H9 (cell line): ENCODE measurements at regions not wholly inside any gene's neighbourhood (a gene's known extent, or its start where the extent isn't known, plus 50 kb on each side); places are given as distances from the start of the nearest gene placed in this dataset.
A peak's percentile ranks its signal among the peaks of the same experiment; 100 is the strongest.

Source experiments
- DNase-seq: peaks from one replicate; pipeline ENCODE4 v3.0.0-alpha.2; 2017
- H2AFZ ChIP-seq: one replicate; pipeline ENCODE4 v1.6.1; 2013; ENCODE audit warnings: mild to moderate bottlenecking, low read length, control low read depth, moderate library complexity
- H2AK5ac ChIP-seq: 2 replicates; pipeline ENCODE4 v1.6.1; 2013; ENCODE audit warnings: low read length, control low read depth, mixed read lengths; ENCODE audit not compliant: insufficient read length
- H2BK120ac ChIP-seq: one replicate; pipeline ENCODE4 v1.6.1; 2013; ENCODE audit warnings: low read depth, mild to moderate bottlenecking, low read length, control low read depth, inconsistent platforms; ENCODE audit not compliant: poor library complexity, severe bottlenecking
- H2BK12ac ChIP-seq: 2 replicates; pipeline ENCODE4 v1.6.1; 2013; ENCODE audit warnings: low read length, control low read depth, mixed read lengths, low read depth; ENCODE audit not compliant: insufficient read length
- H2BK15ac ChIP-seq: 2 replicates; pipeline ENCODE4 v1.6.1; 2013; ENCODE audit warnings: low read depth, low read length, control low read depth
- H2BK20ac ChIP-seq: one replicate; pipeline ENCODE4 v1.6.1; 2013; ENCODE audit warnings: low read depth, mild to moderate bottlenecking, low read length, control low read depth, inconsistent platforms; ENCODE audit not compliant: poor library complexity, severe bottlenecking
- H2BK5ac ChIP-seq: 2 replicates; pipeline ENCODE4 v1.6.1; 2013; ENCODE audit warnings: low read length, control low read depth, mixed read lengths; ENCODE audit not compliant: insufficient read length
- H3K14ac ChIP-seq: 2 replicates; pipeline ENCODE4 v1.6.1; 2013; ENCODE audit warnings: low read length, control low read depth; ENCODE audit not compliant: insufficient read depth
- H3K18ac ChIP-seq: 2 replicates; pipeline ENCODE4 v1.6.1; 2013; ENCODE audit warnings: low read depth, mild to moderate bottlenecking, mixed read lengths, low read length, control low read depth; ENCODE audit not compliant: insufficient read length
- H3K23ac ChIP-seq: 2 replicates; pipeline ENCODE4 v1.6.1; 2013; ENCODE audit warnings: low read length, control low read depth, mixed read lengths, low read depth; ENCODE audit not compliant: insufficient read length
- H3K23me2 ChIP-seq: 2 replicates; pipeline ENCODE4 v1.6.1; 2013; ENCODE audit warnings: low read depth, mild to moderate bottlenecking, mixed read lengths, low read length, control low read depth; ENCODE audit not compliant: insufficient read length, poor library complexity, severe bottlenecking
- H3K27ac ChIP-seq: 2 replicates; pipeline ENCODE4 v1.5.1; 2013; ENCODE audit warnings: low read length, control low read depth, mixed read lengths, low read depth; ENCODE audit not compliant: insufficient read length
- H3K27me3 ChIP-seq: 2 replicates; pipeline ENCODE4 v1.6.1; 2013; ENCODE audit warnings: low read length, control low read depth, inconsistent platforms; ENCODE audit not compliant: insufficient read depth
- H3K4ac ChIP-seq: 2 replicates; pipeline ENCODE4 v1.6.1; 2013; ENCODE audit warnings: low read depth, mild to moderate bottlenecking, control low read depth, inconsistent platforms, low read length, moderate library complexity
- H3K4me1 ChIP-seq: 2 replicates; pipeline ENCODE4 v1.6.1; 2013; ENCODE audit warnings: low read length, control low read depth, inconsistent platforms; ENCODE audit not compliant: insufficient read depth
- H3K4me2 ChIP-seq: 2 replicates; pipeline ENCODE4 v1.6.1; 2013; ENCODE audit warnings: low read length, control low read depth, mixed read lengths; ENCODE audit not compliant: insufficient read length, insufficient read depth
- H3K56ac ChIP-seq: 2 replicates; pipeline ENCODE4 v1.6.1; 2013; ENCODE audit warnings: low read depth, mild to moderate bottlenecking, mixed read lengths, low read length, control low read depth; ENCODE audit not compliant: insufficient read length
- H3K79me1 ChIP-seq: 2 replicates; pipeline ENCODE4 v1.6.1; 2013; ENCODE audit warnings: low read depth, mild to moderate bottlenecking, moderate library complexity, low read length, control low read depth, inconsistent platforms; ENCODE audit not compliant: insufficient read depth, poor library complexity, severe bottlenecking
- H3K79me2 ChIP-seq: 2 replicates; pipeline ENCODE4 v1.6.1; 2013; ENCODE audit warnings: low read length, control low read depth, inconsistent platforms; ENCODE audit not compliant: insufficient read depth
- H3K9ac ChIP-seq: 2 replicates; pipeline ENCODE4 v1.6.1; 2013; ENCODE audit warnings: low read length, control low read depth, mixed read lengths; ENCODE audit not compliant: insufficient read length; ENCODE audit errors: extremely low read depth
- H3K9me3 ChIP-seq: one replicate; pipeline ENCODE4 v1.6.1; 2013; ENCODE audit warnings: low read depth, low read length, inconsistent platforms; ENCODE audit not compliant: control insufficient read depth
- H3T11ph ChIP-seq: one replicate; pipeline ENCODE4 v1.6.1; 2013; ENCODE audit warnings: mild to moderate bottlenecking, low read length, control low read depth, inconsistent platforms
- H4K20me1 ChIP-seq: one replicate; pipeline ENCODE4 v1.6.1; 2013; ENCODE audit not compliant: control insufficient read depth, insufficient read length, insufficient read depth
- H4K5ac ChIP-seq: 2 replicates; pipeline ENCODE4 v1.6.1; 2013; ENCODE audit warnings: low read depth, mild to moderate bottlenecking, mixed read lengths, low read length, control low read depth; ENCODE audit not compliant: insufficient read length
- H4K8ac ChIP-seq: replicated peaks from 2 replicates; pipeline ENCODE4 v1.6.1; 2013; ENCODE audit warnings: low read length, control low read depth, mixed read lengths, low read depth; ENCODE audit not compliant: insufficient read length
- H4K91ac ChIP-seq: 2 replicates; pipeline ENCODE4 v1.6.1; 2013; ENCODE audit warnings: low read depth, mild to moderate bottlenecking, moderate library complexity, mixed read lengths, low read length, control low read depth; ENCODE audit not compliant: insufficient read length
- H3K27ac Mint-ChIP-seq, 3 experiments: 2 replicates in 2 of 3; 3 replicates in 1 of 3; pipeline ENCODE4 v1.8.0; 2020 to 2021; ENCODE audit warnings: mixed read lengths in 3 of 3, mild to moderate bottlenecking in 1 of 3, moderate library complexity in 1 of 3
- H3K27me3 Mint-ChIP-seq: 2 replicates; pipeline ENCODE4 v1.8.0; 2021; ENCODE audit warnings: low read depth, mild to moderate bottlenecking, moderate library complexity, mixed read lengths
- H3K36me3 Mint-ChIP-seq, 3 experiments: 2 replicates in 2 of 3; 3 replicates in 1 of 3; pipeline ENCODE4 v1.8.0; 2020 to 2021; ENCODE audit warnings: low read depth in 3 of 3, mixed read lengths in 3 of 3; ENCODE audit not compliant: insufficient read depth in 1 of 3
- H3K4me1 Mint-ChIP-seq, 2 experiments: 2 replicates each; pipeline ENCODE4 v1.8.0; 2020; ENCODE audit warnings: mixed read lengths in 2 of 2
- H3K4me3 Mint-ChIP-seq, 2 experiments: 2 replicates in 1 of 2; 3 replicates in 1 of 2; pipeline ENCODE4 v1.8.0; 2020 to 2021; ENCODE audit warnings: mild to moderate bottlenecking in 2 of 2, mixed read lengths in 2 of 2, moderate library complexity in 1 of 2
- H3K9me3 Mint-ChIP-seq, 2 experiments: 2 replicates in 1 of 2; 3 replicates in 1 of 2; pipeline ENCODE4 v1.8.0; 2020; ENCODE audit warnings: mild to moderate bottlenecking in 2 of 2, mixed read lengths in 2 of 2, moderate library complexity in 1 of 2
- CTCF ChIP-seq: fragments of 200-600 bp; sonication (generic); conservative IDR thresholded peaks from 3 replicates; pipeline ENCODE4 v1.8.0; 2021; ENCODE audit warnings: antibody characterized with exemption, mild to moderate bottlenecking

- Histone ChIP-seq H3K4me2 (no peak overlapping the region), H2BK20ac (no peak overlapping the region), H3K23me2 (no peaks in the 10 kb centered on the region), H3T11ph (no peak overlapping the region), H2AK5ac (no peak overlapping the region), H3K9me3 (no peaks in the 10 kb centered on the region), H2BK5ac (no peak overlapping the region), H4K8ac (no peak overlapping the region), H2AFZ (no peak overlapping the region), H4K5ac (no peak overlapping the region), H3K9ac (no peak overlapping the region), H2BK15ac (no peak overlapping the region), H3K4ac (no peak overlapping the region), H3K79me2 (no peaks in the 10 kb centered on the region), H3K79me1 (no peaks in the 10 kb centered on the region), H3K4me1 (no peaks in the 10 kb centered on the region), H3K18ac (no peak overlapping the region), H3K23ac (no peak overlapping the region), H4K20me1 (no peaks in the 10 kb centered on the region), H2BK12ac (no peak overlapping the region), H2BK120ac (no peak overlapping the region), H3K56ac (no peak overlapping the region), H3K27me3 (no peaks in the 10 kb centered on the region), H4K91ac (no peak overlapping the region), H3K14ac (no peak overlapping the region), H3K27ac (no peak overlapping the region)
- Mint-ChIP-seq H3K9me3 (no peaks in the 10 kb centered on the region), H3K27ac (no peak overlapping the region), H3K27me3 (no peaks in the 10 kb centered on the region), H3K4me1 (peaks cover 13 to 22% of the 10 kb centered on the region in 2 experiments), H3K4me3 (no peak overlapping the region), H3K36me3 (no peaks in the 10 kb centered on the region)
- DNase-seq: no peak
- peak; percentile 75 for TF ChIP-seq CTCF
Measured at GRCh38 chr10:9608602-9609001, 1409.1 kb upstream of the CELF2 start.
